ENCODE measurements at regions not wholly inside any gene's neighbourhood (a gene's known extent, or its start where the extent isn't known, plus 50 kb on each side); places are given as distances from the start of the nearest gene placed in this dataset.

DNA sequence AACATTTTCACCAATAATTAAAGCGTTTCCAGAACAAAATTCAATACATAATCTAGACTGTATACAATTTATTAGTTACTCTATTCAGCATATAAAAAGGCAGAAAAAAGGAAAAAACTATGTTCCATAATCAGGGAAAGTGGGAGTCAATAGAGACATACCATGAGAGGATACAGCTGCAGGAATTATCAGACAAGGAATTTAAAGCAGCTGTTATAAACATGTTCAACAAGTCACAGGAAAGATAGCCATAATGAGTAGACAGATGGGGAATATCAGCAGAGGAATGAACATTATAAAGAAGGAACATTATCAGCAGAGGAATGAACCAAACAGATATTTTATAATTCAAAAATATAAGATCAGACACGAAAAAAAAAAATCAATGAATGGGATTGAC, 500.6 kb upstream of the RPS6KA3 start:
- TF ChIP-seq EZH2phosphoT487 (IDR thresholded peaks at IDR 0.05; ENCODE audit: low read depth, severe bottlenecking, unreplicated experiment), result no peak
- TF ChIP-seq, protein P1, sequence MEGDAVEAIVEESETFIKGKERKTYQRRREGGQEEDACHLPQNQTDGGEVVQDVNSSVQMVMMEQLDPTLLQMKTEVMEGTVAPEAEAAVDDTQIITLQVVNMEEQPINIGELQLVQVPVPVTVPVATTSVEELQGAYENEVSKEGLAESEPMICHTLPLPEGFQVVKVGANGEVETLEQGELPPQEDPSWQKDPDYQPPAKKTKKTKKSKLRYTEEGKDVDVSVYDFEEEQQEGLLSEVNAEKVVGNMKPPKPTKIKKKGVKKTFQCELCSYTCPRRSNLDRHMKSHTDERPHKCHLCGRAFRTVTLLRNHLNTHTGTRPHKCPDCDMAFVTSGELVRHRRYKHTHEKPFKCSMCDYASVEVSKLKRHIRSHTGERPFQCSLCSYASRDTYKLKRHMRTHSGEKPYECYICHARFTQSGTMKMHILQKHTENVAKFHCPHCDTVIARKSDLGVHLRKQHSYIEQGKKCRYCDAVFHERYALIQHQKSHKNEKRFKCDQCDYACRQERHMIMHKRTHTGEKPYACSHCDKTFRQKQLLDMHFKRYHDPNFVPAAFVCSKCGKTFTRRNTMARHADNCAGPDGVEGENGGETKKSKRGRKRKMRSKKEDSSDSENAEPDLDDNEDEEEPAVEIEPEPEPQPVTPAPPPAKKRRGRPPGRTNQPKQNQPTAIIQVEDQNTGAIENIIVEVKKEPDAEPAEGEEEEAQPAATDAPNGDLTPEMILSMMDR (IDR thresholded peaks at IDR 0.05; ENCODE audit: poor library complexity), result no peak

Measured in hepatocyte (in vitro differentiated cells).